IMR-90 (cell line): ENCODE measurements at regions not wholly inside any gene's neighbourhood (a gene's known extent, or its start where the extent isn't known, plus 50 kb on each side); places are given as distances from the start of the nearest gene placed in this dataset.
A peak's percentile ranks its signal among the peaks of the same experiment; 100 is the strongest.

Experiments used
- ATAC-seq: fragments of 200-7000 bp; cut with Tn5 transposase; 2 replicates; pipeline ENCODE4 v1.9.1; 2020; ENCODE audit warnings: low read depth, mild to moderate bottlenecking, moderate library complexity
- BruUV-seq: library from RNA; stranded (reverse); fragments of 400-500 nt; replicated peaks from 2 replicates; lab custom pipeline; 2021; lab: Mats Ljungman, UMichigan
- CTCF ChIA-PET: fragments of 300-600 bp; formaldehyde crosslinking; extraction: SDS; loops from one replicate; lab custom pipeline; 2021; ENCODE audit warnings: antibody characterized with exemption; lab: Yijun Ruan, JAX
- POLR2A ChIA-PET: fragments of 300-600 bp; sonication (Branson Sonifier 250); formaldehyde crosslinking; loops from one replicate; lab custom pipeline; 2022; ENCODE audit warnings: antibody characterized with exemption; ENCODE audit not compliant: unreplicated experiment; lab: Charles Lee
- DNase-seq: peaks from one replicate; pipeline ENCODE4 v3.0.0; 2013
- H2AFZ ChIP-seq: replicated peaks from 2 replicates; pipeline ENCODE3; 2013; ENCODE audit warnings: low read length, mild to moderate bottlenecking; ENCODE audit not compliant: poor library complexity
- H2AK5ac ChIP-seq: 2 replicates; pipeline ENCODE4 v1.6.1; 2013; ENCODE audit warnings: low read depth, low read length, inconsistent platforms
- H2AK9ac ChIP-seq: replicated peaks from 2 replicates; pipeline ENCODE3; 2013; ENCODE audit warnings: mild to moderate bottlenecking, low read depth, low read length, moderate library complexity; ENCODE audit not compliant: poor library complexity
- H2BK120ac ChIP-seq: 2 replicates; pipeline ENCODE4 v1.6.1; 2013; ENCODE audit warnings: low read depth, low read length, inconsistent platforms
- H2BK15ac ChIP-seq: 3 replicates; pipeline ENCODE4 v1.6.1; 2013; ENCODE audit warnings: low read depth, low read length, inconsistent platforms
- H2BK20ac ChIP-seq: 2 replicates; pipeline ENCODE4 v1.6.1; 2013; ENCODE audit warnings: low read depth, mild to moderate bottlenecking, inconsistent platforms, low read length, moderate library complexity
- H2BK5ac ChIP-seq: 2 replicates; pipeline ENCODE4 v1.6.1; 2013; ENCODE audit warnings: mild to moderate bottlenecking, low read depth, low read length, inconsistent platforms; ENCODE audit not compliant: poor library complexity, severe bottlenecking
- H3K14ac ChIP-seq: replicated peaks from 2 replicates; pipeline ENCODE4 v1.6.1; 2013; ENCODE audit warnings: low read depth, low read length, inconsistent platforms
- H3K18ac ChIP-seq: 2 replicates; pipeline ENCODE4 v1.6.1; 2013; ENCODE audit warnings: low read depth, low read length, control low read depth
- H3K23ac ChIP-seq: 2 replicates; pipeline ENCODE4 v1.6.1; 2013; ENCODE audit warnings: low read depth, low read length, inconsistent platforms
- H3K27ac ChIP-seq: 2 replicates; pipeline ENCODE4 v1.5.1; 2013; ENCODE audit warnings: mild to moderate bottlenecking, control low read depth, low read length; ENCODE audit not compliant: insufficient read depth
- H3K27me3 ChIP-seq: 2 replicates; pipeline ENCODE4 v1.6.1; 2013; ENCODE audit warnings: low read length; ENCODE audit not compliant: control insufficient read depth, insufficient read depth
- H3K36me3 ChIP-seq: 2 replicates; pipeline ENCODE4 v1.6.1; 2013; ENCODE audit warnings: low read length, mixed read lengths; ENCODE audit not compliant: control insufficient read depth, insufficient read depth
- H3K4ac ChIP-seq: 2 replicates; pipeline ENCODE4 v1.6.1; 2013; ENCODE audit warnings: low read depth, low read length, inconsistent platforms
- H3K4me1 ChIP-seq: 2 replicates; pipeline ENCODE4 v1.6.1; 2013; ENCODE audit warnings: low read length, mixed read lengths; ENCODE audit not compliant: control insufficient read depth, insufficient read depth
- H3K4me2 ChIP-seq: 2 replicates; pipeline ENCODE4 v1.6.1; 2013; ENCODE audit warnings: low read depth, mild to moderate bottlenecking, control low read depth, low read length, moderate library complexity
- H3K4me3 ChIP-seq: 2 replicates; pipeline ENCODE4 v1.5.1; 2013; ENCODE audit warnings: low read depth, mild to moderate bottlenecking, control low read depth, low read length, moderate library complexity; ENCODE audit not compliant: insufficient read depth
- H3K56ac ChIP-seq: 2 replicates; pipeline ENCODE4 v1.6.1; 2013; ENCODE audit warnings: low read length, inconsistent platforms; ENCODE audit not compliant: insufficient read depth; ENCODE audit errors: extremely low read depth
- H3K79me1 ChIP-seq, 2 experiments: 2 replicates each; pipeline ENCODE4 v1.6.1; 2013; ENCODE audit warnings: low read length in 2 of 2, inconsistent platforms in 1 of 2, low read depth in 1 of 2
- H3K9ac ChIP-seq: 2 replicates; pipeline ENCODE4 v1.6.1; 2013; ENCODE audit warnings: low read depth, low read length, control low read depth
- H3K9me1 ChIP-seq: 2 replicates; pipeline ENCODE4 v1.6.1; 2013; ENCODE audit warnings: low read length, inconsistent platforms; ENCODE audit not compliant: insufficient read depth
- H3K9me3 ChIP-seq: 2 replicates; pipeline ENCODE4 v1.6.1; 2013; ENCODE audit warnings: low read length; ENCODE audit not compliant: control insufficient read depth, insufficient read depth
- H4K20me1 ChIP-seq: 2 replicates; pipeline ENCODE4 v1.6.1; 2013; ENCODE audit warnings: low read length, inconsistent platforms; ENCODE audit not compliant: insufficient read depth
- H4K5ac ChIP-seq: 2 replicates; pipeline ENCODE4 v1.6.1; 2013; ENCODE audit warnings: mild to moderate bottlenecking, low read depth, low read length, control low read depth
- H4K8ac ChIP-seq, 2 experiments: 2 replicates each; pipeline ENCODE4 v1.6.1; 2013; ENCODE audit warnings: low read depth in 2 of 2, low read length in 2 of 2, control low read depth in 1 of 2, inconsistent platforms in 1 of 2
- H4K91ac ChIP-seq: 2 replicates; pipeline ENCODE4 v1.6.1; 2013; ENCODE audit warnings: low read depth, low read length, inconsistent platforms; ENCODE audit not compliant: insufficient read depth
- CEBPB ChIP-seq: IDR thresholded peaks from 2 replicates; pipeline ENCODE4 v1.6.1; 2012; ENCODE audit warnings: low read depth, low read length, improper control_type of control experiment
- CTCF ChIP-seq: conservative IDR thresholded peaks from 2 replicates; pipeline ENCODE4 v1.5.1; 2012; ENCODE audit warnings: mild to moderate bottlenecking, low read depth, low read length, improper control_type of control experiment
- ELK1 ChIP-seq: fragments of 150-350 bp; IDR thresholded peaks from 2 replicates; pipeline ENCODE4 v1.6.1; 2016; ENCODE audit warnings: low read depth, mild to moderate bottlenecking, low read length, moderate library complexity, borderline replicate concordance
- FOS ChIP-seq: fragments of 150-350 bp; IDR thresholded peaks from 2 replicates; pipeline ENCODE4 v1.6.1; 2016; ENCODE audit warnings: low read depth, low read length
- MXI1 ChIP-seq: IDR thresholded peaks from 2 replicates; pipeline ENCODE4 v1.6.1; 2012; ENCODE audit warnings: low read depth, mild to moderate bottlenecking, low read length, moderate library complexity, borderline replicate concordance
- NFE2L2 ChIP-seq: fragments of 150-350 bp; IDR thresholded peaks from 2 replicates; pipeline ENCODE4 v1.6.1; 2016; ENCODE audit warnings: low read depth, mild to moderate bottlenecking, low read length
- RCOR1 ChIP-seq: IDR thresholded peaks from 2 replicates; pipeline ENCODE4 v1.6.1; 2012; ENCODE audit warnings: mild to moderate bottlenecking, low read length, improper control_type of control experiment; ENCODE audit not compliant: insufficient replicate concordance
- USF2 ChIP-seq: fragments of 150-350 bp; IDR thresholded peaks from 2 replicates; pipeline ENCODE4 v1.6.1; 2017; ENCODE audit warnings: mild to moderate bottlenecking, antibody characterized with exemption, low read length, low read depth
- WGBS, 2 experiments: methylation state at CpG; one replicate each; pipeline versions ENCODE4 v1.1.5 to v1.1.7; 2013; ENCODE audit warnings: missing lambda C conversion rate in 2 of 2; ENCODE audit not compliant: insufficient read length in 1 of 2; ENCODE audit errors: extremely low coverage in 2 of 2; 5-methylcytosine and 5-hydroxymethylcytosine counted together
- dilution Hi-C: fragments of 300-500 bp; cut with HindIII; formaldehyde crosslinking; loops from one replicate; pipeline ENCODE4 v1.14.3; 2018; ENCODE audit warnings: low sequenced_read_pairs; ENCODE audit not compliant: unreplicated experiment
- in situ Hi-C: fragments of 300-500 bp; cut with MboI; formaldehyde crosslinking; loops from 3 replicates; pipeline ENCODE4 v1.14.3; 2019; ENCODE audit warnings: low sequenced_read_pairs, inconsistent platforms, mixed read lengths
- intact Hi-C: fragments of 100-400 bp; cut with micrococcal nuclease; formaldehyde crosslinking; loops from 2 replicates; pipeline ENCODE4 v1.10.0; 2022

- H2BK120ac ChIP-seq = no peak overlapping the region
- H3K9me1 ChIP-seq = no peaks in the 10 kb centered on the region
- H3K4me2 ChIP-seq = peak overlapping the region; percentile 47
- H2AK9ac ChIP-seq = no peak overlapping the region
- no peak overlapping the region for H2AK5ac ChIP-seq
- H4K5ac ChIP-seq = no peak overlapping the region
- TF ChIP-seq FOS (no peak), ELK1 (no peak), CTCF (no peak), RCOR1 (no peak), MXI1 (no peak), USF2 (no peak), NFE2L2 (no peak), CEBPB (no peak)
- ChIA-PET POLR2A (no interaction called here), CTCF (no interaction called here)
- H3K14ac ChIP-seq = no peak overlapping the region
- in situ Hi-C loops (no loop called here), dilution Hi-C loops (no loop called here), intact Hi-C loops (no loop called here)
- H3K4ac ChIP-seq = no peak overlapping the region
- H3K9me3 ChIP-seq = no peaks in the 10 kb centered on the region
- no peaks in the 10 kb centered on the region for H3K36me3 ChIP-seq
- no peaks in the 10 kb centered on the region for H4K20me1 ChIP-seq
- no peak overlapping the region for H3K9ac ChIP-seq
- DNase-seq (no peak), ATAC-seq (no peak)
- no peak overlapping the region for H3K23ac ChIP-seq
- peaks cover 2% of the 10 kb centered on the region; the same call in 1 of the 2 replicates for H3K4me1 ChIP-seq
- H3K79me1 ChIP-seq = no peaks in the 10 kb centered on the region
- H2AFZ ChIP-seq = no peak overlapping the region
- no peak overlapping the region for H3K18ac ChIP-seq
- 0 out of 2 replicates have a peak overlapping the region, but pooled peaks have one; percentile 3 for H3K4me3 ChIP-seq
- no CpG with 5 or more reads among the region's 7 CpGs for WGBS, 2 experiments
- H3K56ac ChIP-seq = no peak overlapping the region
- H3K27ac ChIP-seq = no peak overlapping the region
- H4K8ac ChIP-seq = no peak overlapping the region
- no peak overlapping the region for H2BK5ac ChIP-seq
- no TSS peak for BruUV-seq
- no peak overlapping the region for H4K91ac ChIP-seq
- no peak overlapping the region for H2BK20ac ChIP-seq
- peaks cover 16% of the 10 kb centered on the region for H3K27me3 ChIP-seq
- H2BK15ac ChIP-seq = no peak overlapping the region
Observed at GRCh38 chr17:14946481-14946880, 318.6 kb downstream of the PMP22 start.
